ENCODE measurements at regions not wholly inside any gene's neighbourhood (a gene's known extent, or its start where the extent isn't known, plus 50 kb on each side); places are given as distances from the start of the nearest gene placed in this dataset.
A peak's percentile ranks its signal among the peaks of the same experiment; 100 is the strongest.

DNA sequence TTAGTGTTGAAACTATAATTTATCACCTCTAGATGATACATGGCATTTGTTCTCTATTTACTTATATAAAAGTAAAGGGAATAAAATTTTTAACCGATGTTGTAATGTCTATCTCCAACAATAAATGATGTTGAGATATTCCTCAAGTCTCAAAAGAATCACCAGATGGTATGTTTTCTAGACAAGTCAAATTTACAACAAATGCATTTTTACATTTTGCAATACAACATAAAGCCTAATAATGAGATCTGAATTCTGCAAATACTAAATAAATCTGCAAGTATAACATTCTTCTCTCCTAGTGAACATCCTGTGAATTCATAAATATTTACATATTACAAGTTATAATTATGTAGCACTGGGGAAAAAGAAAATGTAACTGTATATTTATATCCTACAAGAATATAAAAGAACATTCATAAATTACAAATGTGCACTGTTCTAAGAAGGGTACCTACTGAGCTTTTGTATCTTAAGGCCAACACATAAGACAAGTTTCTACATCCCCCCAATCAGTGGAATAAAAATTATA is 1504.4 kb upstream of the ZEB2 start:
- DNase-seq (ENCODE audit: low read depth in 1 of 2, low spot score in 1 of 2) = no peak
- H3K4me1 ChIP-seq (ENCODE audit: low read depth) = no peaks in the 10 kb centered on the region
- H3K36me3 ChIP-seq = no peaks in the 10 kb centered on the region
- no peaks in the 10 kb centered on the region for H3K9me3 ChIP-seq (ENCODE audit: low read depth)
- no peaks in the 10 kb centered on the region for H3K27me3 ChIP-seq
- no peak overlapping the region for H3K4me3 ChIP-seq
- no peak overlapping the region for H3K27ac ChIP-seq
- TF ChIP-seq, protein P1, sequence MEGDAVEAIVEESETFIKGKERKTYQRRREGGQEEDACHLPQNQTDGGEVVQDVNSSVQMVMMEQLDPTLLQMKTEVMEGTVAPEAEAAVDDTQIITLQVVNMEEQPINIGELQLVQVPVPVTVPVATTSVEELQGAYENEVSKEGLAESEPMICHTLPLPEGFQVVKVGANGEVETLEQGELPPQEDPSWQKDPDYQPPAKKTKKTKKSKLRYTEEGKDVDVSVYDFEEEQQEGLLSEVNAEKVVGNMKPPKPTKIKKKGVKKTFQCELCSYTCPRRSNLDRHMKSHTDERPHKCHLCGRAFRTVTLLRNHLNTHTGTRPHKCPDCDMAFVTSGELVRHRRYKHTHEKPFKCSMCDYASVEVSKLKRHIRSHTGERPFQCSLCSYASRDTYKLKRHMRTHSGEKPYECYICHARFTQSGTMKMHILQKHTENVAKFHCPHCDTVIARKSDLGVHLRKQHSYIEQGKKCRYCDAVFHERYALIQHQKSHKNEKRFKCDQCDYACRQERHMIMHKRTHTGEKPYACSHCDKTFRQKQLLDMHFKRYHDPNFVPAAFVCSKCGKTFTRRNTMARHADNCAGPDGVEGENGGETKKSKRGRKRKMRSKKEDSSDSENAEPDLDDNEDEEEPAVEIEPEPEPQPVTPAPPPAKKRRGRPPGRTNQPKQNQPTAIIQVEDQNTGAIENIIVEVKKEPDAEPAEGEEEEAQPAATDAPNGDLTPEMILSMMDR (IDR thresholded peaks at IDR 0.05; ENCODE audit: low read depth, low read length) = no peak

DNA sequence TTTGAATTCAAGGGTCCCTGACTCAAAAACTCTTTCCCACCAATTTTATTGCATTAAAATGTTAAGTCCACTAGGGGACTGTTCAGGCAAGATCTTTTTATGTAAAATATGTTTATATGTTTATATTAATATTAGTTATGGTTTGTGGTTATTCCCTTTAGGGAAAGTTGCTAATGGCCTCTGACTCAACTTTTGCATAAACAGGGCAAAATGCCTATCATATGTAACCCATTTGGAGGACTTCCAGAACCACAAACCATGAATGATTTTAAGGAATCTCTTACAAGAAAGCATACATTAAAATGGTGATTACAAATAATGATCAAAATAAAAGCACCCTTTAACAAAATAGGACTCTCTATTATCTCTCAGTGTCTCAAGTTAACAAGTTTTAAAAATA is 1484.5 kb upstream of the ZEB2 start:
- Histone ChIP-seq H3K36me3 (no peaks in the 10 kb centered on the region), H3K4me1 (ENCODE audit: low read depth) (peaks cover 4% of the 10 kb centered on the region), H3K9me3 (ENCODE audit: low read depth) (no peaks in the 10 kb centered on the region), H3K27me3 (no peaks in the 10 kb centered on the region), H3K27ac (no peak overlapping the region), H3K4me3 (no peak overlapping the region)
- TF ChIP-seq, protein P1 (IDR thresholded peaks at IDR 0.05; ENCODE audit: low read depth, low read length) = no peak
- DNase-seq (ENCODE audit: low read depth in 1 of 2, low spot score in 1 of 2) = peak in 1 of 2 donors; percentile 66

DNA sequence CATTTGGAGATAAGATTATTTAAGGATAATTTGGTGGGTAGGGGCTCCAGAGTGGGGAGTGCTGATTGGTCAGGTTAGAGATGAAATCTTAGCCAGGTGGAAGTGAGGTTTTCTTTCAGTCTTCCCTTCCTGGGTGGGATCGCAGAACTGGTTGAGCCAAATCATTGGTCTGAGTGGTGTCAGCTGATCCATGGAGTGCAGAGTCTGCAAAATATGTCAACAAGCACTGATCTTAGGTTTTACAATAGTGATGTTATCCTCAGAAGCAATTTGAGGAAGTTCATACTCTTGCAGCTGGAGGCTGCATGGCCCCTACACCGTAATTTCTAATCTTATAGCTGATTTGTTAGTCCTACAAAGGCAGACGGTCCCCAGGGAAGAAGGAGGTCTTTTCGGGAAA is 1483.4 kb upstream of the ZEB2 start:
- Histone ChIP-seq H3K36me3 (no peaks in the 10 kb centered on the region), H3K4me1 (ENCODE audit: low read depth) (peaks cover 4% of the 10 kb centered on the region), H3K9me3 (ENCODE audit: low read depth) (no peaks in the 10 kb centered on the region)

DNA sequence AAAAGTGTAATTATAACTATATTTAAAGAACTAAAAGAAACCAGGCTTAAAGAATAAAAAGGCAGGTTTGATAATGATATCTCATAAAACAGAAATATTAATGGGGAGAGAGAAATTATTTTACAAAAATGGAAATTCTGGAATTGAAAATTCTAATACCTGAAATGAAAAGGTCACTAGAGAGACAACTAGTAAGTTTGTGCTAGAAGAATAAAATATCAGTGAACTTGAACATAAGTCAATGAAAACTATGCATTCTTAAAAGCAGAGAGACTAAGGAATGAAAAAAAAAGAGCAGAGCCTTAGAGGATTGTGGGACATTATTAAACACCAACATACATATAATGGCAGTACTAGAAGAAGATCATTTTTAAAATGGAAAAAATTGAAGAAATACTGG is 1475.0 kb upstream of the ZEB2 start:
- Histone ChIP-seq H3K36me3 (no peaks in the 10 kb centered on the region), H3K27me3 (no peaks in the 10 kb centered on the region), H3K27ac (no peak overlapping the region), H3K9me3 (ENCODE audit: low read depth) (no peaks in the 10 kb centered on the region), H3K4me3 (no peak overlapping the region), H3K4me1 (ENCODE audit: low read depth) (no peaks in the 10 kb centered on the region)
- TF ChIP-seq, protein P1 (IDR thresholded peaks at IDR 0.05; ENCODE audit: low read depth, low read length) = no peak
- DNase-seq (ENCODE audit: low read depth in 1 of 2, low spot score in 1 of 2) = no peak

More for the DNA sequence above, 1483.4 kb upstream of the ZEB2 start:
- H3K4me3 ChIP-seq = no peak overlapping the region
- DNase-seq (ENCODE audit: low read depth in 1 of 2, low spot score in 1 of 2) = no peak
- TF ChIP-seq, protein P1 (IDR thresholded peaks at IDR 0.05; ENCODE audit: low read depth, low read length) = no peak
- no peak overlapping the region for H3K27ac ChIP-seq
- no peaks in the 10 kb centered on the region for H3K27me3 ChIP-seq

DNA sequence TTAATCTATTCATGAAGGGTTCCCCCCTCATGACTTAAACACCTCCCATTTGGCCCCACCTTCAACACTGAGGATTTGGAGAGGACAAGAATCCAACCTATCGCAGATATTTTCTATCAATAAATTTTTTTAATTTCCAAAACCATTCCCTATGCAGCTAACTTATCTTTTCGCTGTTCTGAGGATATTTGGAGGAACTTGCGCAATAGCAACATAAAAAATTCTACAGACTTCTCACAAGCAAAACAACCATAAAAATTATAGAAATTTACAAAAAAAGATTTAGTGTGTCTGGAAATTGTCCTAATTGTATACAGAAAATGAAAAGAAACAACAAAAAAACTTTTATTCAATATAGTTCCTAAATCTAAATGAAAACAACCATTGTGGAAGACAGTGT is 1472.7 kb upstream of the ZEB2 start:
- Histone ChIP-seq H3K27ac (no peak overlapping the region), H3K36me3 (no peaks in the 10 kb centered on the region), H3K27me3 (no peaks in the 10 kb centered on the region), H3K4me3 (no peak overlapping the region), H3K4me1 (ENCODE audit: low read depth) (no peaks in the 10 kb centered on the region), H3K9me3 (ENCODE audit: low read depth) (no peaks in the 10 kb centered on the region)
- DNase-seq (ENCODE audit: low read depth in 1 of 2, low spot score in 1 of 2) = no peak
- TF ChIP-seq, protein P1 (IDR thresholded peaks at IDR 0.05; ENCODE audit: low read depth, low read length) = no peak

DNA sequence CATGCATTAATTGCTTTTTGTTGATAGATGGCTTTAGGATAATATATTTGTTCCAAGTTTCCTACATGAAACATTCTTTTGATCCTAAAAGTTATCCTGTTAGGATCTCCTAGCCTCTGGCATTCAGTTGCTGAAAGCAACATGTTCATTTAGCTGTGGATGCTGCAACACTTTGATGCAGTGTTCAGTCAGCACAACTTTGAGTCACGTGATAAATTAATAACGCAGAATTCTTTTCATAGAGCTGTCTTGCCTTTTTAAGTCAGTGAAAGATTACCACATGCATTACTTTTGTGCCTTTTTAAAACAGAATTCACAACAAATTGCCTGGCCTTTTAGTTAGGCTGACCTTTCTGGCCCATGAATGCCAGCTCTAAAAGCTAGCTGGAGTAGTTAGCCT is 1467.9 kb upstream of the ZEB2 start:
- Histone ChIP-seq H3K27ac (no peak overlapping the region), H3K36me3 (no peaks in the 10 kb centered on the region), H3K4me3 (no peak overlapping the region), H3K4me1 (ENCODE audit: low read depth) (peaks cover 8% of the 10 kb centered on the region), H3K27me3 (no peaks in the 10 kb centered on the region), H3K9me3 (ENCODE audit: low read depth) (no peaks in the 10 kb centered on the region)
- TF ChIP-seq, protein P1 (IDR thresholded peaks at IDR 0.05; ENCODE audit: low read depth, low read length) = no peak
- peak in 1 of 2 donors; percentile 8 for DNase-seq (ENCODE audit: low read depth in 1 of 2, low spot score in 1 of 2)
